Prostate gland (tissue), 2 donors: ENCODE measurements at regions not wholly inside any gene's neighbourhood (a gene's known extent, or its start where the extent isn't known, plus 50 kb on each side); places are given as distances from the start of the nearest gene placed in this dataset.

Experiments
- DNase-seq: peaks from one replicate; pipeline ENCODE4 v3.0.0-alpha.2; 2019; ENCODE audit warnings: low spot score
- H3K27ac ChIP-seq, 2 donors: fragments of 200-600 bp; sonication (generic); 2 replicates each; pipeline ENCODE4 v1.5.1; 2017 to 2019
- H3K27me3 ChIP-seq: fragments of 200-600 bp; sonication (generic); replicated peaks from 2 replicates; pipeline ENCODE4 v1.5.1; 2019; ENCODE audit not compliant: insufficient read depth
- H3K36me3 ChIP-seq, 2 donors: fragments of 200-600 bp; sonication (generic); 1 replicate in 1 of 2; 2 replicates in 1 of 2; pipeline versions ENCODE4 v1.5.1 to v1.8.1; 2017 to 2019
- H3K4me1 ChIP-seq: fragments of 200-600 bp; sonication (generic); replicated peaks from 2 replicates; pipeline ENCODE4 v1.5.1; 2019
- H3K4me3 ChIP-seq, 2 donors: fragments of 200-600 bp; sonication (generic); 2 replicates each; pipeline ENCODE4 v1.5.1; 2017 to 2019
- H3K9me3 ChIP-seq: fragments of 200-600 bp; sonication (generic); 2 replicates; pipeline ENCODE4 v1.5.1; 2017
- CTCF ChIP-seq, 4 experiments: fragments of 200-600 bp in 2 of 4; fragments of 450-650 bp in 2 of 4; sonication (generic) in 2 of 4; IDR thresholded peaks; 1 replicate in 3 of 4; 2 replicates in 1 of 4; pipeline ENCODE4 v1.5.1; 2016 to 2019; ENCODE audit warnings: antibody characterized with exemption in 4 of 4, mild to moderate bottlenecking in 2 of 4, moderate library complexity in 2 of 4
- POLR2A ChIP-seq: fragments of 450-650 bp; IDR thresholded peaks from one replicate; pipeline ENCODE4 v1.6.1; 2016; ENCODE audit warnings: antibody characterized with exemption, mild to moderate bottlenecking
- POLR2AphosphoS5 ChIP-seq: sonication (generic); formaldehyde crosslinking; IDR thresholded peaks from one replicate; pipeline ENCODE4 v1.6.1; 2017; ENCODE audit warnings: antibody characterized with exemption
- WGBS: methylation state at CpG from one replicate; pipeline ENCODE4 v1.1.5; 2018; 5-methylcytosine and 5-hydroxymethylcytosine counted together
- intact Hi-C: fragments of 100-400 bp; cut with DNase I; formaldehyde crosslinking; loops from one replicate; pipeline ENCODE4 v1.14.2; 2022

DNA sequence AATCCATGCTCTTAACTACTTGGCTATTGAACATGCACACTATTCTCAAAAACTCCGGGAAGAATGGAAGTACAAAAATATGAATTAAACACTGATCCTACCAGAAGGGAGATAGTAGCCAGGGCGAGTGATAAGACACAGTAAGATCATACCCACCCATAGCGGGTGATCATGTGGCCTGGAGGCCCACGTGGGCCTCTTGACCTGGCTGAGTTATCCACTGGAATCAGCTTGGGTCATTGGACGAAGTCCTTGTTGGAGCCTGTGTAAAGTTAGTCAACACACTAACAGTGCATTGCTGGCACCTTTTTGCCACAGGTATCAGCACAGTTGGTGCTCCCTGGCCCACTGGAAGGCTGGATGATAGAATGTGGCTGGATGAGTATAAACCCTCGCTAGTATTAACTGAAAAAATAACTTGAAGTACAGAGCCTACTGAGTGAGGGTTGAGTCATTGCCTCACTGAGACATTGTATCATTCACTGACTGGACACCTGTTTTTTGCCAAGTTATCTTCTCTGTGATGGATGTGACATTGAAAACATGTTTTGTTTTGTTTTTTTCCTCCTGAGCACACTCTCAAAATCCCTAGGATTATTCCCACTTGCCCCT is 149.2 kb upstream of the FUT8 start:
- 89% methylated on average over 6 of the region's 6 CpGs for WGBS
- no peaks in the 10 kb centered on the region for H3K36me3 ChIP-seq
- no peaks in the 10 kb centered on the region for H3K4me1 ChIP-seq
- no peak overlapping the region for H3K4me3 ChIP-seq
- intact Hi-C loops, result no loop called here
- no peak for DNase-seq
- H3K27ac ChIP-seq, result no peak overlapping the region
- H3K27me3 ChIP-seq, result no peaks in the 10 kb centered on the region
- no peaks in the 10 kb centered on the region for H3K9me3 ChIP-seq
- no peak for TF ChIP-seq CTCF (IDR thresholded peaks at IDR 0.05)
- no peak for TF ChIP-seq POLR2AphosphoS5
- no peak for TF ChIP-seq POLR2A

- no peak for TF ChIP-seq POLR2A
- no peak for TF ChIP-seq POLR2AphosphoS5
- TF ChIP-seq CTCF (IDR thresholded peaks at IDR 0.05), result no peak
- no peaks in the 10 kb centered on the region for H3K36me3 ChIP-seq
- H3K4me3 ChIP-seq, result no peak overlapping the region
- intact Hi-C loops, result no loop called here
- H3K27ac ChIP-seq, result no peak overlapping the region
- no peaks in the 10 kb centered on the region for H3K9me3 ChIP-seq
- H3K4me1 ChIP-seq, result no peaks in the 10 kb centered on the region
- no peaks in the 10 kb centered on the region for H3K27me3 ChIP-seq
- DNase-seq, result no peak
- 65% methylated on average over 5 of the region's 5 CpGs for WGBS
These were observed 144.7 kb upstream of the FUT8 start for GRCh38 chr14:65267856-65268255.

- Histone ChIP-seq H3K4me3 (no peak overlapping the region), H3K36me3 (no peaks in the 10 kb centered on the region), H3K9me3 (no peaks in the 10 kb centered on the region), H3K4me1 (no peaks in the 10 kb centered on the region), H3K27me3 (no peaks in the 10 kb centered on the region), H3K27ac (no peak overlapping the region)
- intact Hi-C loops, result no loop called here
- no peak for TF ChIP-seq POLR2A
- TF ChIP-seq CTCF (IDR thresholded peaks at IDR 0.05), result no peak
- no peak for TF ChIP-seq POLR2AphosphoS5
- DNase-seq, result no peak
- WGBS, result 87% methylated on average over 5 of the region's 5 CpGs
These were observed 143.9 kb upstream of the FUT8 start for GRCh38 chr14:65268594-65268993.

DNA sequence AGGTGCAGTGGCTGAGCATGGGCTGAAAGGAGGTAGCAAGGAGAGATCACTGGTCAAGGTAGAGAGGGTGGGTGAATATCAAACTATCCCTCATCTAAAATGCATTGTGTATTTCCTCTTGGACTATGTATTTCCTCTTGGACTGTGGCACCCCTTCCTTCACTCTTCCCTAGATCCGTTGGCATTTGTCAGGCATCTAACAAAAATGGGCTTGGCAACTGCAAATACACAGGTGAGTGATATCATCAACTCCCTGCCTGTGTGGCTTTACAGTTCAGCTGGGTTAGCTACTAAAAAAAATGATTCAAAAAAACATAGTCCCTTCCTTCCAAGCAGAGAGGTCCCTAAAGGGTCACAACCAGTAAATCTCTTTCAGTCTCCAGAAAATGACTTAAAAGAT is 142.8 kb upstream of the FUT8 start:
- Histone ChIP-seq H3K9me3 (no peaks in the 10 kb centered on the region), H3K27ac (no peak overlapping the region), H3K4me1 (no peaks in the 10 kb centered on the region), H3K4me3 (no peak overlapping the region), H3K27me3 (no peaks in the 10 kb centered on the region), H3K36me3 (no peaks in the 10 kb centered on the region)
- intact Hi-C loops, result no loop called here
- WGBS, result 24% methylated on average over 1 of the region's 1 CpG
- no peak for DNase-seq
- no peak for TF ChIP-seq CTCF (IDR thresholded peaks at IDR 0.05)
- TF ChIP-seq POLR2AphosphoS5, result no peak
- no peak for TF ChIP-seq POLR2A

DNA sequence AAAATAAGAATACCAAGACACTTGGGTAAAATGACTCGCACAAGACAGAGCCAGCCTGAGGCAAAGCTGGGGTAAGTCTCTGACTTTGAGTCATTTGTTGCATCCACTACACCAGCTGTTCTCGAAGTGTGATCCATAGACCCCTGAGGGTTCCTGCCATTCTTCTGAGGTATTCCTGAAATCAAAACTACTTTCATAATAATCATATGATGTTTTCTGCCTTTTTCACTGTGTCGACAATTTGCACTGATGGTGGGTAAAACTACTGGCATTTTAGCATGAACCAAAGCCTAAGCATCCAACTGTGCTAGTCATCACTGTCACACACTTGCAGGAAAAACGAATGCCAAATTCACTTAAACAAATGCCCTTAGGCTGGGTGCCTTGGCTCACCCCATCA is 135.5 kb upstream of the FUT8 start:
- no peaks in the 10 kb centered on the region for H3K27me3 ChIP-seq
- TF ChIP-seq POLR2A, result no peak
- no peak for TF ChIP-seq POLR2AphosphoS5
- TF ChIP-seq CTCF (IDR thresholded peaks at IDR 0.05), result no peak
- intact Hi-C loops, result no loop called here

More for the DNA sequence above, 135.5 kb upstream of the FUT8 start:
- Histone ChIP-seq H3K4me3 (no peak overlapping the region), H3K9me3 (no peaks in the 10 kb centered on the region), H3K27ac (no peak overlapping the region), H3K4me1 (no peaks in the 10 kb centered on the region), H3K36me3 (no peaks in the 10 kb centered on the region)
- 83% methylated on average over 4 of the region's 4 CpGs for WGBS
- DNase-seq, result no peak
